GM18517 (cell line): ENCODE measurements at regions not wholly inside any gene's neighbourhood (a gene's known extent, or its start where the extent isn't known, plus 50 kb on each side); places are given as distances from the start of the nearest gene placed in this dataset.

Experiments used
- ATAC-seq: cut with Tn5 transposase; IDR thresholded peaks from one replicate; pipeline ENCODE4 v1.9.1; 2021; ENCODE audit warnings: mild to moderate bottlenecking, moderate library complexity; ENCODE audit not compliant: unreplicated experiment

DNA sequence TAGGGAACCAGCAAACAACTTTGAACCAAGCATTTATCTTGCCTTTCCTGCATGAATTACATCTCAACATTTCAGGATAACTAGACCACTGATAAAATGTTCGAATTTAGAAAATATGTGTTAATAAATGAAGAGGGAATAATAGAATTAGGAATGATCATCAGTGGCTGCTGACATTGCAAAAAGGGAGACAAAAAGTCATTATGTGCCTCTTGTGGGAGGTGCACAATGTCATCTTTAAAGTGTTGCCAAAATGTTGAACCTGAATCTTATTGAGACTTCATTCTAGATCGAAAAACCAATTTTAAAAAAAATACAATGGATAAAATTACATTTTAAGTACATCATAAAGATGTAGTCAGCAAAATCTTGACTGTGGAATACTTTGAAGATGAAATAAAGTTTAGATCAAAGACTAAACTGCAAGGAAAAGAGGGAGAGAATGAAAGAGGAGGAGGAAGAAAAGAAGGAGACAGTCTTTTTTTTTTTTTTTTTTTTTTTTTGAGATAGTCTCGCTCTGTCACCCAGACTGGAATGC is 299.3 kb downstream of the FBXW7 start:
- ATAC-seq: no peak

DNA sequence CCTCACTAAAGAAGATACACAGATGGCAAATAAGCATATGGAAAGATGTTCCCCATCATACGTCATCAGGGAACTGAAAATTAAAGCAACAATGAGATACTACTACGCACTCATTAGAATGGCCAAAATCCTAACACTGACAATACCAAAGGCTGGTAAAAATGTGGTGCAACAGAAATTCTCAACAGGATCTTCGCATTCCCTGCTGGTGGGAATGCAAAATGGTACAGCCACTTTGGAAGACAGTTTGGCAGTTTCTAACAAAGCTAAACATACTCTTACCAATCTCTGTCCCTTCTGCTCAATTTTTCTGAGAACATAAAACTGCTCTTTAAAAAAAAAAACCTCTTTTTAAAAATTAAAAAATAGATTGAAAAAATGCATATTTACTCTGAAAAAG is 300.2 kb downstream of the FBXW7 start:
- ATAC-seq: no peak

DNA sequence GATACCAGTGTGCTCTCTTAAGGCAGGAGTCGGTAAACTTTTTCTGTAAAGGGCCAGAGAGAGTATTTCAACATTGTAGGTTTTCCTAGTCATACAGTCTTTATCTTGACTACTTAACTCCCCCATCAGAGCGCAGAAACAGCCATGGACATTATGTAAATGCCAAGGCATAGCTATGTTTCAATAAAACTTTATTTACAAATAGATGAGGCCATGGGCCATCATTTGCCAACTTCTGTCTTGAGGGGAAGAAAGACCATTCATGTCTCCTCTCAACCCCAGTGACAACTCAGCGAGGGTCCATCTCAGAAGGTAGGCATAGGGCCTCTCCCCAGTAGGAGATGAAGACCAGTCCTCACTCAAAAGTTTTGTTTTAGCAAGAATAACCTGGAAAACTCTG is 301.3 kb downstream of the FBXW7 start:
- no peak for ATAC-seq

DNA sequence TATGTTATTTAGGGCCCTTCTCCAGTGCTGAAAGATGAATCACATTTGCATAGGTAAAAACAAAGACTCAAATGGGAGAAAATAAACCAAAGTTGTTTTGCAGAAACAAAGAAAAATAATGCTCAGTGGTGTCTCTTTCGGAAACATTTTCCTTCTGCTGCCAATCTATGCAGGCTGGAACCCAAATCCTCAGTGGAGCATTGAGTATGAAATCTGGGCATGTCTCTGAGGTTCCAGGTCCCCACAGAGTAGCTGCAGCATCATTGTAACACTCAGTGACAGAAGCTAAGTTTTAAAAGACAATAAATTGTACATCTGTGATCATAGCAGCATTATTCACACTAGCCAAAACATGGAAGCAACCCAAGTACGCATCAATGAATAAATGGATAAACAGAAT is 303.6 kb downstream of the FBXW7 start:
- ATAC-seq: no peak

DNA sequence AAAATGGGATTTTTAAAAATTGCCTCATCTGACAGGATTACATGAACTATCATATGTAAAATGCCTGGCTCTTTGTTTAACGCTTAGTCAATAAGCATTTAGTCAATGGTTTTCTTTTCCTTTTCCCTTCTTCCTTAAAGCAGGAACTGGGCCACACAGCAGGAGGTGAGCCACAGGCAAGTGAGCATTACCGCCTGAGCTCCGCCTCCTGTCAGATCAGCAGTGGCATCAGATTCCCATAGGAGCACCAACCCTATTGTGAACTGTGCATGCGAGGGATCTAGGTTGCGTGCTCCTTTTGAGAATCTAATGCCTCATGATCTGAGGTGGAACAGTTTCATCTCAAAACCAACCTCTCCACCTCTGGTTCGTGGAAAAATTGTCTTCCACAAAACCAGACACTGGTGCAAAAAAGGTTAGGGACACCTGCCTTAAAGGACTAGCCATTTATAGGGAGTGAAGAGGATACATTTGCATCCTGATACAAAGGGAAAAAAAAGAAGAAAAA is 306.1 kb downstream of the FBXW7 start:
- ATAC-seq: no peak

DNA sequence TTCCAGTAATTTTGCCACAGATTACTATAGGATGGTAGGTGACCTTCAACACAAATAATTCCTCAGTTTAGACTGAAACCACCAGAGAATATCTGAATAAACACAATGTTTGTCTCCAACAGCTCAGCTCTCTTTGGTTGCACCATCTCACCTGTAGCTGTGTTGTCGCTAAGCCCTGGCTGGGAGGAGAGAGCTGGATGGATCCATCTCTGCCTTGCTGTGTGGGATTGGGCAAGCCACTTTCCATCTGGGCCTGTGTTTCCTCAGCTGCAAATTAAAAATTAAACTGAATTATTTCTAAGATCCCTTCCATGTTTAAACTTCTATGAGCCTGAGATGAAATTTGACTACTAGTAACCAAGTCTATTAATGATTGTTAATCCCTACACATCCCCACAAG is 310.2 kb downstream of the FBXW7 start:
- ATAC-seq: no peak

DNA sequence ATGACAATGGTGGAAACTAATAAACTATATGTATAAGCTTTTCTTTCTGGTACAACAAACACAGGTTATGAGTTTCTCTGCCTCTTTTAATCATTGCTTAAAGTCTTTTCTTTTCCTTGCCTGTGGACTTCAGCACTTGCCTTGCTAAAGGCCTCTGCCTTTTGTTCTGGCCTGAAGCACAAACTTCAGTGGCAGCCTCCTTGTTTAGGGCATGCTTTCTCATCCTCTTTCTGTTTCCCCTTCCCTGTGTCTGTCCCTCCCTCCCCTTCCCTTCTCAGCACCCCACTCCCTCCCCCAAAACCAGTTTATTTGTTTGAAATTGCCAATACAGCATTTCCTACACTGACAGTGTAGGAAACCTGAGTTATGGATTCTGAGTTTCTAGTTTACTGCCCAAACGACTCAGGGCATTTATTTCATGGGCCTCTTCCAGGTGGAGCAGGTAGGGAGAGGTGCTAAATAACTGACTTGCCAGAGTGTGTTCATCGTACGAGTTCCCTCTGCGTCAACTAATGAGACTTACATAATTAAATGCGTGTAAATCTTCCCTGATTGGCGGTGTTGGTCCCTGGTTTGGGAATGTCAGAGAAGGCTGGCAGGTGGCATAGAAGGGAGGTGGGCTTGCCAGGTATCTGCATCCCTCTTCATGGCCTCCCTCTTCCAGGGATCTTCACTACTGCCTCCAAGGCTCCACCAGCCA is 311.0 kb downstream of the FBXW7 start:
- ATAC-seq: no peak

DNA sequence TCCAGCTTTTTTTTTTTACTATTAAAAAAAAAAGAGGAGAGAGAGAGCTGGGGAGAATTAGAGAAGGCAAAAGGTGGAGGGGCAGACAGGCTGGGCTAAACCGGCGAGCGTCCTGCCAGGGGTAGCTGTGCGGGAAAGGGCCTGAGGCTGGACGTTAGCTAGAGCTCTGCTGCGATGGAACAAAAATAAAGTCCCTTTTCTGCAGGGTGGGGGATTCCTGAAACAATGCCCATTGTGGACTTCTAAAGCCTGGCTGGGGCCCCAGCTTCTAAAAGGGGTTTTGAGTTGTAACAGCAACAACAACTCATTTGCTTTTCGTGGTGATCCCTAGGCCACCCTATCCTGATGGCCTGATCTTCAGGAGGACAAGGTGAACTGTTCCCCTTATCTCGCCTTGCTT is 311.7 kb downstream of the FBXW7 start:
- ATAC-seq: no peak

DNA sequence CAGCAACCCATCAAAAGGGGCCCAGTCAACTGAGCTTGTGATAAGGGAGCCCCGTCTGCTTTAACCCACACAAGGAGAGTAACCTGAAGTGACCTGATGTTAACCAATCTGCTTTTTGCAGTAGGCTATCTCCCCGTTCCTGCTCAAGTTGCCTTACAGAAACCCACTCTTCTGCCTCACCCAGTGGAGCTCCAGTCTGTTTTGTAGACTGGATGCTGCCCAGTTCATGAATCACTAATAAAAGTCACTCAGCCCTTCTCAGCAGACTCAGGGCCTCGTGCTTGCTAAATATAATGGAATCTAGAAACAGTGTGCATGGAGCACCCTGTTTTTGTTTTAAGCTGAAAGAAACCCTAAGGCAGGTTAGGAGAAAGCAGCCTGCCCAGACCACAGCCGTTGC is 312.3 kb downstream of the FBXW7 start:
- ATAC-seq: no peak

DNA sequence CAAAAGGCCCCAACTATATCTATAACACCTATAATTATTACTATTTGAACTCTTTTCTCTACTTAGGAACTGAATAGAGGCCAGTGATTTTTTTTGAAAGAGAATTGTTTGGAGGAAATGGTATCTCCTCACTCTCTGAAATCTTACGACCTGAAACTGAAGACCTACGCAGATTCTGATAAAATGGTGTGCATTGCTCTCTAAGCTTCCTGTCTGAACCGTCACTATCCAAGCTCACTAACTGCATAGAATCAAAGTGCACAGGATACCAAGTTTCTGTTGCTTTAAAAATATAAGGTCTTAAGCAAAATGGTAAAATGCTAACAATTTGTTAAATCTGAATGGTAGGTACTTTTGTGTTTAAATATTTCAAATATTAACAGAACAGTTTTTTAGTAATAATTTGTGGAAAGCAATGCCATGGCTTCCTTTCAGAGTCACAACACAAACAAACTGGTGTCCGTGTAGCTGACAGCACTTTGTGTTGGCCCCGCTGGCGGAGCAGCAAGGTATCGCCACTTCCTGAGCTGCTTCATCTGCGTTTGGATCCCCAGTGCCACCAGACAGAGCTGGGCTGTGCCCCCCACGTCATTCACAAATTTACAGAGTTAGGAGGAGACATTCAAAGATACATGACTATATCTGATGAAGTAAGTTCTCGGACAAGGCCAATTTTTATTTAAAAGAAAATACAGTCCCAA is 313.9 kb downstream of the FBXW7 start:
- no peak for ATAC-seq

DNA sequence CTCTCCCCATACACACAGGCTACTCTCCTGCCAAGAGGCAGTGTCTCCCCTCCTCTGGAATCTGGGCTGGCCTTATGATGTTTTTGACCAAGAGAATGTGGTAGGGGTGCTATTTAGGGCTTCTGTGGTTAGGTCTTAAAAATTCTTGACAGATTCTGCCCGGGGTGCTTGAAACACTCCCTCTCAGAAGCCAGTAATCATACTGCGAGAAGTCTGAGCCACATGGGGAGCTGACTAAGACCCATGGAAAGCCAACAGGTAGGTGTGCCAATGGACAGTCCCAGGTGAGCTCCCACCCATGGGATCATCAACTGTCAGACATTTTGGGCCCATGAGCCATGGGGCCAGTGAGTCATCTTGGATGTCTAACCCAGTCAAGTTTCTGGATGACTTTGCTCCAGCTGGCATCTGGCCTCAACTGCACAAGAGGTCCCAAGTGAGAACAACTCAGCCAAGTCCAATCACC is 315.7 kb downstream of the FBXW7 start:
- no peak for ATAC-seq

DNA sequence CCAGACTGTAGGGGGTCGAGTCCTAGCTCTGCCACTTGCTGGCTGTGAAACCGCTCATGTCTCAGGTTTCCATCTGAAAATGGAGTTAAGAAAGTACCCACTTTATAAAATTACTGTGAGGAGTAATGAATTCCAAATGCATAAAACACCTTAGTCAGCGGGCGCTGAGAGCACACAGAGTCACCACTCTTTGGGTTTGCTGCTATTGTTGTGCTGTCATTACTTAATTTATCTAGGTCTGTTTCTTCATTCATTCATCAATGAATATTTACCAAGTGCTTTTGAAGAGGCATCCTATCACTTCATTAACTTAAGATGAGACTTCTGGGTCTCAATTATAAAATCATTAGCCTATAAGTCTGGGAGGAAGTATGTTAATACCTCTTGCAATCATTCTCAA is 317.3 kb downstream of the FBXW7 start:
- ATAC-seq: no peak

DNA sequence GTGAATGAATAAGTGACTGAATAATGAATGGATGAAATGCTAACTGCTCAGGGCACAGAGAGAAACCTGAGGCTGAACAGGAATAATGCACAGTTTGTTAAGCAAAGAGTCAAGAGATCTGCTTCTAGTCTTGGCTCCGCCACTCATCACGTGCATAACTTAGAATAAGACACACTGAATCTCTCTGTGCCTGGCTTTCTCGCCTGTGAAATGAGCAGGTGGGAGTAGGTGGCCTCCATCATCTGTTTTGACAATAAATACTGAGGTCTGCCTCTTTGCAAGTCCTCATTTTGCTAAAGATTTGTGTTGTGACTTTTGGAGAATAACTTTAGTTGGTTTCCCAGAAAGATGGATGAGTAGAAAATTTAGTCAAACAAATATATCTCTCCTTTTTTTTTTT is 318.0 kb downstream of the FBXW7 start:
- no peak for ATAC-seq

DNA sequence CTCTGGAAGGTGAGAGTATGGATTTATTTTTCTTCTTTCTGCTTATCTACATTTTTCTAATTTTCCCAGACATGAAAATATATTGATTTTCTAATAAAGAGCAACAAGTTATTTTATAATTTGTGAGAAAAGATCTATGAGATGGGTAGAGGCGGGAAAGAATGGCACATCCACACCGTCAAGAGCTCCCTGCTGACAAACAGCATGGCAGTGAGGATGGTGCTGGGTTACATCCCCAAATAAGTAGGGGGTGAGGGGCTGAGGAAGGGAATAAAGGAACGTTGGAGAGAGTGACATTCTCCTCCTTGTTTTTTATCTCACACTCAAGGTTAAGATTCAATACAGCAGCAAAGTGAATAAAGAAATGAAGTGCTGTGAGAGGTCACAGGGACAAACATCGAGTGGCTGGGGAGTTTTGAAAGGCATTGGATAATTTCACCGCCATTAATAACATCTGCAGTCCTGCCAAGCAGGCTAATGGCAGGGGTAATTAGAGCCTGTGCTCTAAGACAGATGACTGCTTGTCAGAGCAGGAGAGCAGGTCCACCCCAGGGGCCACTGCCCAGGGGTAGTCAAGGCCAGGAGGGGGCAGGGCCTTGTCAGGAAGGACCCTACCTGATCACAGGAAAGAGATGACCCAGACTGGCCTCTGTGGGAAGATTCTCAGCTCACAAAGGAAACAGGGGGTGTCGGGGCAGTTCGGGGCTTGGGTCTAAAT is 323.8 kb downstream of the FBXW7 start:
- no peak for ATAC-seq

DNA sequence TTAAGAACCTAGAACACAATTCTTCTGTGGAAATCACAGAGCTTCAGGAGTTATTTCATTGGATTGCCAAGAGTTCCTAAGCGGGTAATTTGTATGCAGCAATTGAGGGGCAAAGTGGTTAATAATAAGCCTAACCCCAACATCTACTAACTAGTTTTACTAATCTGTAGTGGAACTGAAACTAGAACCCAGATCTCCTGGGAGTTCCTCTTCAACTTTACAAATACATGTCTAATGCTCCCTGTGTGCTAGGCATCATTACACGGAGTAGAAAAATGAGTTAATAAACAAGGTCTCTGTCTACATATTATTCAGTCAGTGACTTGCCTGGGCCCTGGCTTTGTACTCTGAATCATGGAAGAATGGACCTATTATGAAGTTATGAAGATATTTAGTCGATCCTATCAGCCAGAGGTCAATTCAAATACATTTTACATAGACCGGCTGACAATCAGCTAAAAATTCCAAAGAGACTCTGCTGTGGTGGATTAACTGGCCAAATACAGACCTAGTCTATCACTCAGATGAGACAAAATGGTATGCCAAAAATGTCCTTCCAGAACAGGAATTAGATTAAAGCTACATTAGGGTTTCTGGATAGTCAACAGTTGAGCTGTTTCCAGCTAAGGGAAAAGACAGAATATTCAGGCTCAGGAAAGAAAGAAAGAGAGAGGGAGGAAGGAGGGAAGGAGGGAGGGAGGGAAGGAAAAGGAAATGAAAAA is 326.0 kb downstream of the FBXW7 start:
- peak; percentile 85 for ATAC-seq

DNA sequence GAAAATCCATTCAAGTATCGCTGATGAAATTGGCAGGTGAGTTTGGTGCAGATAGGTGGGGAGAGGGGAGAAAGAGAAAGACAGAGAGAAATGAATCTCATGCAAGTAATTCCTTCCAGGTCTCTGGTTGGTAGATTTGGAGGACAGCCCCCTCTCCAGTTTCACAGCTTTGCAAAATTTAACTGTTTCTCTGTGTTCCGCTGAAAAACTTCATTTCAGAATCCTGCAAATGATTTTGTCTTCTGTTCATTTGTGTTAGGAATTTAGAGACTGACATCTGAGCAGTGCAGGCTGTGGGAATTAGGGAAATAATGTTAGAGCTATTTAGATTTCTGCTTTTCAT is 328.5 kb downstream of the FBXW7 start:
- no peak for ATAC-seq

DNA sequence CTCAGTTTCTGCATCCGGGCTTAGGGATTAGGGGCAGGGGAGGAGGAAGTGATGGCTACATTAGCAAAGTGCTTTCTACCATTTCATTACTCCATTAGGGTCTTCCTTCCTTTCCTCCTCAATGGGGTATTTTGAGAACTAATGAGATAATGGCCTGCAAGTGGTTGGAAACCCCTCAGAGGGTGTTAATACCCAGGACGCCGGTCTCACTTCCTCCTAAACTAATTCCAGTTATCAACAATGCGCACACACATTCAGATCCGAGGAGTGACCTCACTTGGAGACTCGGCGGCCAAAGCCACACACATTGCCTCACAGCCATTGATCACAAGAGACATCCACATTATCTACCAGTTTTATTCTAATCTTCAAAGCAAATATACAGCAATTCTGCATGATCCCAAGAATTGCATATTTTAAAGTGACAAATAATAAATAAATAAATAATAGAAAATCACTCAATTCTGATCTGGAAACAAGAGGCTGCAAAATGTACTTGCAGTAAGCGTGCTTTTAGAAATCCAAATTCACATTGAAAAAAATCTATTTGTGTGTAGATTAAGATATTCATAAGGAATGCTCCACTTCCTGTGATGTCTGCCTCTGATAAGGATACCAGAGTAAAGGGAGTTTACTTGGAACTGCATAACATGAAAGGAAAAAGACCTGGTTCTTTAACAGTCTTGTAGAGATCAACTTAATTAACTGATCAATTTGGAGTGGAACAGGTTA is 329.1 kb downstream of the FBXW7 start:
- ATAC-seq: no peak

DNA sequence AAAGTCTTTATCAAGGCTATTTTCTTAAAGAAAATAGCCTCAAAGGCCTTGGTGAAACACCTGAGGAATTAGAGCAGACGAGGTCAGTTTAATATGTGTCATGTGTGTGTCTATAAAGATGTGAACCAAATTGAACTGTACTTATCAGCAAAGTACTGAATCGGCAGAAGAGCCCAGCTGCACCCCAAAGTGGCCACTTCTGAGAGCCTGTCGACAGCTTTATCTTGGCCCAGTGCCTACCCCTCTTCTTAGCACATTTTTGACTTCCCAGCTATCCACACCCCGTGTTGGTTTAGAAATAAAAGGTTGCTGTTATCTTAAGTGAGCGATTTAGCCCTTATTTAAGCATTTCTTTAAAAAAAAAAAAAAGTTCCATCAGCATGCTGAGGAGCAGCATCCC is 329.7 kb downstream of the FBXW7 start:
- no peak for ATAC-seq

DNA sequence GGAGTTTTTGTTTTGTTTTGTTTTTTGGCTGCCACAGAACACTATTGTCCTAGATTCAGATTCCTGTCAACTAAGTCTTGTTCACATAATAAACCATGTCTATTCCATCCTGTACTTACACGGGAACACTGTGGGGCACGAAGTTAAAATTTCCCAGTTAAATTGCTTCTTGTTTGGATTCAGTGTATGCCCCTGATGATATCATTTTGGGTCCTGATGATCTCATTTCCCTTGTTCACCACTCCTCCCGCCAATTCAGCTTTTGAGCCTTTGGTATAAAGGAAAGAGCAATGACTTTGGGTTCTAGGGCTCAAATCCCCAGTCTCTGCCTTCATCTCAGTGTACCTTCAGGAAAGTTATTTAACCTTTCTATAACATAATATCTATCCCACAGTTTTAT is 333.5 kb downstream of the FBXW7 start:
- no peak for ATAC-seq
